ENCODE measurements at regions not wholly inside any gene's neighbourhood (a gene's known extent, or its start where the extent isn't known, plus 50 kb on each side); places are given as distances from the start of the nearest gene placed in this dataset.

- TF ChIP-seq POLR2A (IDR thresholded peaks at IDR 0.05; ENCODE audit: low read length) (no peak), GATA1 (IDR thresholded peaks at IDR 0.05; ENCODE audit: low read depth, low read length) (no peak)
Measured at GRCh38 chr14:97543221-97543620, 746.0 kb downstream of the VRK1 start.

Measured in erythroblast (primary cell).